Amniotic stem cell (primary cell): ENCODE measurements at regions not wholly inside any gene's neighbourhood (a gene's known extent, or its start where the extent isn't known, plus 50 kb on each side); places are given as distances from the start of the nearest gene placed in this dataset.
"Not testable (repeated sequence)": the region's sequence is repeated elsewhere in the genome, so short reads cannot be mapped to it uniquely, and the experiment has no call there.

ENCODE experiments used
- DNase-seq: peaks from one replicate; lab custom pipeline; 2025; lab: John Stamatoyannopoulos, UW

DNA sequence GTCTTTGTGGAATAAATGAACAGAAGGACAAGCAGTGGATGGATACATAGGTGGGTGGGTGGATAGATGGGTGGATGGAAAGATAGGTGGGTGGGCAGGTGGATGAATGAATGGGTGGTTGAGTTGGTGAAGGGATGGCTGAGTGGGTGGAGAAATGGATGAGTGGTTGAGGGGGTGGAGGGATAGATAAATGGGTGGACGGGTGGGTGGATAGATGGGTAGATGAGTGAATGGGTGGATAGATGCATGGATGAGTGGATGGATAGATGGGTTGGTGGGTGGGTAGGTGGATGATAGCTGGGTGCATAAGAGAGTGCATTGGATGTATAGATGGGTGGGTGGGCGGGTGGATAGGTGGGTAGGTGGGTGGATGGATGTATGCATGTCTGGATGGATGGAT, 63.5 kb downstream of the UNC93B1 start:
- DNase-seq, result not testable (repeated sequence)

DNA sequence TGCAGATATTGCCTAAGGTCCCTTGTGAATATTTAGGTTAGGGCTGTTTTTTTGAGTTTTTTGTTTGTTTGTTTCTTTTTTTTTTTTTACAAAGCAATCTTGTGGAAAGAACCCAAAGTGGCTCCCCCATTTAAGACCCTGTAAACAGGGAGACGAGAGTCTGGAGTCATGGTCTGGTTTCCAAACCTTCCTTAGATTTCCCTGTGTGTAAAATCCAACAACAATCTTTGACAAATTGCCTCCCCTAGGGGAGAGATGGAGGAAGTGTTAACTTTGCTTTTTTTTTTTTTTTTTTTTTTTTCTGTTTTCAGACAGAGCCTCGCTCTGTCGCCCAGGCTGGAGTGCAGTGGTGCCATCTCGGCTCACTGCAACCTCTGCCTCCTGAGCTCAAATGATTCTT, 64.9 kb downstream of the UNC93B1 start:
- DNase-seq, result not testable (repeated sequence)

DNA sequence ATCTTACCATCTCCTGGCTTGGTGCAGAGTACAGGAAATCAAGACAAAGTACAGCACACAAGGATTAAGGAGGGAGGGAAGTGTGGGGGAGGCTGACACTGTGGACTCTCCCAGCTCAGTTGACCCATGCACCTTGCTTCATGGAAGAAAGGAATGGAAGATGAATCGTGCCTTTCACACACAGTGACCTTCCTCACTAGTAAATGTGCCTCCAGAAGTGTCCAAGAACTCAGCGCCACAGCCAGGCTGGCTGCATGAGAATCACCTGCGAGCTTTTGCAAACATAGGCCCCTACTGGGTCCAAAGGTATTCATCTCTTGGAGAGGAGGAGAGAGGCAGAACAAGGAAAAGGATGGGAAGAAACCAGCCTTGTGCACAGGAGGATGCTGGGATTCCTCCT, 65.5 kb downstream of the UNC93B1 start:
- not testable (repeated sequence) for DNase-seq

DNA sequence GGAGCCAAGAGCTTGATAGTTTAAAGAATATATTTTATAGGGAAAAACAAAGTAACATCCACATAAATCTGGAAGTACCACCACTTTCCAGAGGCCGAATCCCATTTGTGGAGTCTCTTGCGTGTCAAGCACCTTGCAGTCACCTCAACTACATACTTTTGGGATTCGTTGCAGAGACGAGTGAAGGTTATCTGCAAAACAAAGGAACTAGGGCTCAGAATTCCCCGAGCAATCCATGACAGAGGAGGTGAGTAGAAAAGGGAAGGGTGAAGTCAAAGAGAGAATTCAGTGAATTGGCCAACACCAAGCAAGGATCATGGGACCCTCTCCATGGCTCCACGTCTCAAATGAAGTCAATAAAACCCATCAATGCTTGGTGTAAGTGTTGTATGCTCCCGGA, 80.3 kb downstream of the UNC93B1 start:
- DNase-seq, result not testable (repeated sequence)

DNA sequence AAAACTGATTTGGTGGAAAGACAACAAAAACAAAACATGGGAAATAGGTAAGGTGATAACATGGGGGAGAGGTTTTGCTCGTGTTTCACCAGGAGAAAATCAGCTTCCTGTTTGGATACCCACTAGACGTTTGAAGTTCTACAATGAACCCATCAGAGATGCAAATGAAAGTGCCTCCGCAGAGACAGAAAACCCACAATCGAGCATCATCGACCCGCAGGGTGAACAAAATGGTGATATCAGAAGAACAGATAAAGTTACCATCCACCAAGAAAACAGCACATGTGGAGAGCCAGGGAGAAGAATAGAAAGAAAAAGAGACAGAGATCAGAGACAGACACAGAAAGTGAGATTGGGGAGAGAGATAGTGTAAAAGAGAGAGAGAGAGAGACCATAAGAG, 83.4 kb downstream of the UNC93B1 start:
- not testable (repeated sequence) for DNase-seq

DNA sequence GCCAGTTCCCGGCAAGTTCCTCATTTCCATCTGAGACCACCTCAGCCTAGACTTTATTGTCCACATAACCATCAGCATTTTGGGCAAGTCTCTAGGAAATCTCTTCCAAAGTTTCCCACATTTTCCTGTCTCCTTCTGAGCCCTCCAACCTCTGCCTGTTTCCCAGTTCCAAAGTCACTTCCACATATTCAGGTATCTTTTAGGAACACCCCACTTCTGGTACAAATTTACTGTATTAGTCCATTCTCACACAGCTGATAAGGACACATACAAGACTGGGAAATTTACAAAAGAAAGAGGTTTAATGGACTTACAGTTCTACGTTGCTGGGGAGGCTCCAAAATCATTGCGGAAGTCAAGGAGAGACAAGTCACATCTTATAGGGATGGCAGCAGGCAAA, 91.7 kb downstream of the UNC93B1 start:
- not testable (repeated sequence) for DNase-seq

DNA sequence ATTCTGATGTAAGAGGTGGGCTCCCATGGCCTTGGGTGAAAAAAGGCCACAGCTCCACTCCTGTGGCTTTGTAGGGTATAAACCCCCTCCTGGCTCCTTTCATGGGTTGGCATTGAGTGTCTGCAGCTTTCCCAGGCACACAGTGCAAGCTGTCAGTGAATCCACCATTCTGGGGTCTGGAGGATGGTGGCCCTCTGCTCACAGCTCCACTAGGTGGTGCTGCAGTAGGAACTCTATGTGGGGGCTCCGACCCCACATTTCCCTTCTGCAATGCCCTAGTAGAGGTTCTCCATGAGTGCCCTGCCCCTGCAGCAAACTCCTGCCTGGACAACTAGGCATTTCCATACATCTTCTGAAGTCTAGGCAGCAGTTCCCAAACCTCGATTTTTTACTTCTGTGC, 92.7 kb downstream of the UNC93B1 start:
- not testable (repeated sequence) for DNase-seq

DNA sequence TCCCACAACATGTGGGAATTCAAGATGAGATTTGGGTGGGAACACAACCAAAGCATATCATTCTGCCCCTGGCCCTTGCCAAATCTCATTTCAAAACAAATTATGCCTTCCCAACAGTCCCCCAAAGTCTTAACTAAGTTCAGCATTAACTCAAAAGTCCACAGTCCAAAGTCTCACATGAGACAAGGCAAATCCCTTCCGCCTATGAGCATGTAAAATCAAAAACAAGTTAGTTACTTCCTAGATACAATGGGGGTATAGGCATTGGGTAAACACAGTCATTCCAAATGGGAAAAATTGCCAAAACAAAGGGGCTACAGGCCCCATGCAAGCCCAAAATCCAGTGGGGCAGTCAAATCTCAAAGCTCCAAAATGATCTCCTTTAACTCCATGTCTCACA, 93.1 kb downstream of the UNC93B1 start:
- not testable (repeated sequence) for DNase-seq

DNA sequence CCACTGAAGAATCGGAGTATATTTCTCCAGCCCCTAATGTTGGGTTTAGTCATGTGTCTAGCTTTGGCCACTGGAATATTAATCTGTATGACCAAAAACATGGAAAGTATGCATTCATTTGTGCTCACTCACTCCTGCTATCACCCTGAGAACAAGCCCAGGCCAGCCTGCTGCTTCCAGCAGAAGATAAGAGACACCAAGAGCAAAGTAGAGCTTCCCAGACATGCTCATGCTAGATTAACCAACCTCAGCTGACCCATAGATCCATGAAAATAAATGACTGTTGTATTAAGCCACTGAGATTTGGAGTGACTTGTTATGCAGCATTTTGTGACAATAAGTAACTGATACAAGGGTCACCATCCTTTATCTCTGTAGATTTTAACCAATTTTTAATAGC, 96.9 kb downstream of the UNC93B1 start:
- not testable (repeated sequence) for DNase-seq

DNA sequence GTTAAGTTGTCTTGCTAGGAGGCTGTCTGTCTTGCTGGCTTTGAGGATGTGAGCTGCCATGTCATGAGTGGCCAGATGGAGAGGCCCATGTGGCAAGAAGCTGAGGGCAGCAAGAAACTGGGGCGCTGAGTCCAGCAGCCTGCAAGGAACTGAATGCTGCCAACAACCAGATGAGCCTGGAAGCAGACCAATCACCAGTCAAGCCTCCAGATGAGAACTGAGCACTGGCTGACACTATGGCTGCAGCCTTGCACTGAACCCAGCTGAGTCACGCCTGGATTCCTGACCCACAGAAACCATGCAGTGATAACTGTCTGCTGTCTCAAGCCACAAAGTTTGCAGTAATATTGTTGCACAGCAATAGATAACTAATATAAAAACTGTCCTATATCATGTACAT, 104.4 kb downstream of the UNC93B1 start:
- not testable (repeated sequence) for DNase-seq

DNA sequence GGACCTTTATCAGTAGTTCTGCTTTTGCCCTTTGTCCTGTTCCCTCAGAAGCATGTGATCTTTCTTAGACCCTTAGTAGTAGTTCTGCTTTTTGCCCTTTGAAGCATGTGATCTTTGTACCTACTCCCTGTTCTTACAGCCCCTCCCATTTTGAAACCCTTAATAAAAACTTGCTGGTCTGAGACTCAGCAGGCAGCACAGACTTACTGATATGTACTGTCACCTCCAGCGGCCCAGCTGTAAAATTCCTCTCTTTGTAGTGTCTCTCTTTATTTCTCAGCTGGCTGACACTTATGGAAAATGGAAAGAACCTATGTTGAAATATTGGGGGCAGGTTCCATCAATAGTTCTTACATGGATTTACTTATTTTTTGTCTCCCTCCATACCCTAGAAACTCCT, 110.4 kb downstream of the UNC93B1 start:
- not testable (repeated sequence) for DNase-seq

DNA sequence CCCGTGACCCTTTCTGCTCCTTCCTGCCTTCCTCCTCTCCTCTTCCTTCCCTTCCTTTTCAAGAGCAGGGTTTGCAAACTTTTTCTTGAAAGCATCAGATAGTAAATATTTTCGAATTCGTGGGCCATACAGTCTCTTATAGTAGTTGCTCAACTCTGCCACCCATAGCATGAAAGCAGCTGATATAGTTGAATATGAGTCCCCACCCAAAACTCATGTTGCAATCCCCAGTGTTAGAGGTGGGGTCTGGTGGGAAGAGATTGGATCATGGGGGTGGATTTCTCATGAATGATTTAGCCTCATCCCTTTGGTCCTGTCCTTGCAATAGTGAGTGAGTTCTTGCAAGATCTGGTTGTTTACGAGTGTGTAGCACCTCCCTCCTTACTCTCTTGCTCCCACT, 114.3 kb downstream of the UNC93B1 start:
- DNase-seq, result not testable (repeated sequence)

DNA sequence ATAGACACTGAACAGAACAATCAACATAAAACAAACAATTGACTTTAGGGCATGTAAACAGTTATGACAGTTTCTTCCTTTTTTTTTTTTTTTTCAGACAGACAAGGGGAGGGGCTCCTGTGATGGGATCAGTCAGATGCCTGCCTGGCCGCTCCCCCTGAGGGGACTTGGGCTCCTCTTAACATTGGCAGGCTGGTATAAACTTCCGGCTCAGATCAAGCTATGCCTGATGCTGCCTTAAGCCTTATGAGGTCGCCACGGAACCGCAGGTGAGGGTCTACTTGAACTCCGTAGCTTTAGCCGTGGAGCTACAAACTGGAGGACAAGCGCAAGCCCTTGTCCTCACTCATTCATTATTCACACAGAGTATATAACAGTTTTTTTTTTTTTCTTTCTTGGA, 115.8 kb downstream of the UNC93B1 start:
- not testable (repeated sequence) for DNase-seq

DNA sequence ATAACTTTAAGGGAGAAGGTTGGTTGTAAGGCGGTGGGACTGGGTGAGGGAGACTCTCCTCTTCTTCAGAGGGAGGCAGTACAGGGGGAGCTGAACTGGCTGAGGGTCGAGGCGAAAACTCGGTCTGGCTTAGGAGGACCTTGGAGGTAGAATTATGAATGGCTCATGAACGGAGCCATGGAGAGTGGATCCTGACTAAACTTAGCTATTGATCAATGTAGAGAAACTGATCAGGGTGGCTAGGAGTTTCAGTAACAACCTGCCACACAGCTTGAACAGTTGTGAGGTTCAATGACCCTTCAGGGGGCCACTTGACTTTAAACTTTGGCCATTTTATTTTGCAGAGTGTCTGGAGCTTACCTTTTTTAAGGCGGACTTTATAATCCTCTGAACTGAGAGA, 117.2 kb downstream of the UNC93B1 start:
- DNase-seq, result not testable (repeated sequence)

DNA sequence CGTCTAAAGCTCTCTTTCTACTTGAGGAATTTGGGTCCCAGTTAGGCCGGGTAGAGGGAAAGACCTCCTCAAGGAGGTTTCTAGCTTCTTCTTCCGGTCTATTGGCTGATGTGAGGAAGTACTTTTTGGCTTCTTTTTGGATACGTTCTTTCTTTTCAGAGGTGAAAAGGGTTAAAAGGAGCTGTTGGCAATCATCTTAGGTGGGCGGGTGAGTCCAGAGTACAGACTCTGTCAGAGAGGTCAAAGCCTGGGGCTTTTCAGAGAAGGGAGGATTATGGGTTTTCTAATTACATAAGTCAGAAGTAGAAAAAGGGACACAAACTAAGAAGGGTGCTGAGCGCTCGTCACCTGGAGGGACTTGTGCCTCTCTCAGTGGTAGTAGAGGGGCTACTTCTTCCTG, 117.7 kb downstream of the UNC93B1 start:
- DNase-seq, result not testable (repeated sequence)

DNA sequence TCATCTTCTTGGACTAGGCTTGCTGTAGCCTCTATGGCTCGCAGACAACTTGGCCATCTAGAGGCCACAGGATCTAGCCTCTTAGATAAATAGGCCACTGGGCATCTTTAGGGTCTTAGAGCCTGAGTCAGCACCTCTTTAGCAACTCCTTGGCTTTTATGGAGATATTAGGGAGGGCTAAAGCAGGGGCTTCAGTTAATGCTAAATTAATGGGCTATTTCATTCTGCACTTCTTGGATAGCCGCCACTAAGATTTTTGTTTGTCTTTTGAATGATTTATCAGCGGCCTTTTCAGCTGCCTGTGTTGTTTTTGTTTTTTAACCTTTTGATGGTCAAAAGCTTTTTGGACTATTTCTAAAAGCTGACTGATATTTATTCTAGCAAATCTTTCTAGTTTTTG, 118.3 kb downstream of the UNC93B1 start:
- not testable (repeated sequence) for DNase-seq

DNA sequence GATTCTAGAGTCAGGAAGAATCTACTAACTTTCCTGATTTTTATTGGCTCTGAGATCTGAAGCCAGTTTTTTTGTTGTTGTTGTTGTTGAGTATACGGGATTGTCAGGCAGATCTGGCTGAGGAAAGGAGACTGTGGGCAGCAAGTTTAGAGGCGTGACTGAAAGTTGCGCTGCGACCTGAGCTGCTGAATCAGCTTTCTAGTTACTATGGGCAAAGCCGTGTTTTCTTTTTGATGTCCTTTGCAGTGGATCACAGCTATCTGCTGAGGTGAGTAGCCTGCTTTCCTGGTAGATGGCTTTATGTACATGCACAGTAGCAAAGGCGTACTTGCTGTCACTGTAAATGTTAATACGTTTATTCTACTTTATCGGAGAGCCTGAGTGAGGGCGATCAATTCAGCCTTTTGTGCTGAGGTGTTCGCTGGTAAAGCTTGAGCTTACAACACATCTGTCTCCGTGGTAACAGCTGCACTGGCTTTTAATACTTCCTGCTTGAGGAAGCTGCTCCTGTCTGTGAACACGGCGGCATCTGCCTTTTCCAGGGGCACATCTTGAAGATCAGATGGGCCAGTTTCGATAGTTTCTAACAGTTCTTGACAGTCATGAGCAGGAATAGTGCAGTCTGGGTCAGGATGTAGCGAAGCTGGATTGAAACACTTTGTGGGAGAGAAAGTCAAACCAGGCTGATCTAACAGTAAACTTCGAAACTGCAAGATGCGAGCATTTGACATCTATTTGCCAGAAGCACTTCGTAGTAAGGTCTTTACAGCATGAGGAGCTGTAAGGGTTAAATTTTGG, 118.9 kb downstream of the UNC93B1 start:
- DNase-seq, result not testable (repeated sequence)

DNA sequence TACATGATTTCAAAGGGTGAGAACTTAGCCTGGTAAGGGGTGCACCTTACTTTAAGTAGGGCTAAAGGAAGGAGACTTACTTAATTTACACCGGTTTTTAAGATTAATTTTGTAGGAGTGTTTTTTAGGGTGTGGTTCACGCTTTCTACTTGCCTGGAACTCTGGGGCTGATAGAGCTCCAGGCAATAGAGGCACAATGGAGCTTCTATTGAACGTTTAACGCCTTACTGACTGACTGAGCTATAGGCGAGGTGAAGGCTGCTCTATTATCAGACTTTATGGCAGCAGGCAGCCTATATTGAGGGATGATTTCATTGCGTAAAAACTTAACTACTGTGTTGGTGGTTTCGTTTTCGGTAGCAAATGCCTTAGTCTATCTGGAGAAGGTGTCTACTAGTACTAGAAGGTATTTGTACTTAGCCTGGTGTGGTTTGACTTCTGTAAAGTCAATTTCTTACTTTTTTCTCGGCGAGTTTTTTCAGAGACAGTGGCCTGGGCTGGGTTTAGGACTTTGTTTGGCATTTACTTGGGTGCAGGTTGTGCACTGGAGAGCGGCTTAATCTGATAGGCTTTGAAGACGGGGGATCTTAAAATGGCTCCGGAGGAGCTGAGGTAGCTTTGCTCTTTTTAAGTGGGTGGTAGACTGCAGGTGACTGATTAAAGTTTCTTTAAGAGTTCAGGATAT, 119.7 kb downstream of the UNC93B1 start:
- not testable (repeated sequence) for DNase-seq

DNA sequence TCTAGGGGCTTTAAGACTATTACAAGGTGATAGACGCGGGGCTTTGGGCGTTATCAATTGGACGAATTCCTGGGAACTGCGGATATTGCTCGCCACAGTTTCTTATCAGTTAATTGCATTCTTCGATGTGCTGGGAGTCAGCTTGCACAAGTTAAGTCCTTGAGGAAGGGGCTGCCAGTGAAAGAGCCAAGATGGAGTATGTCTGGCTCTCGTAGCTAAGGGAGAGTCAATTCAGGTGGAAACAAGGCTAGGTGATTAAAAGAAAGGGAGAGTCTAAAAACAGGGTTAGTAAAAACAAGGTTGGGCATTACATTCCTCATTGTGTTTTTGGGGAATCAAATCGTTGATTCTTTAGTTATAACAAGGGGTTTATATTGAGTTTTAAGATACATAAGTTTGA, 121.6 kb downstream of the UNC93B1 start:
- not testable (repeated sequence) for DNase-seq

DNA sequence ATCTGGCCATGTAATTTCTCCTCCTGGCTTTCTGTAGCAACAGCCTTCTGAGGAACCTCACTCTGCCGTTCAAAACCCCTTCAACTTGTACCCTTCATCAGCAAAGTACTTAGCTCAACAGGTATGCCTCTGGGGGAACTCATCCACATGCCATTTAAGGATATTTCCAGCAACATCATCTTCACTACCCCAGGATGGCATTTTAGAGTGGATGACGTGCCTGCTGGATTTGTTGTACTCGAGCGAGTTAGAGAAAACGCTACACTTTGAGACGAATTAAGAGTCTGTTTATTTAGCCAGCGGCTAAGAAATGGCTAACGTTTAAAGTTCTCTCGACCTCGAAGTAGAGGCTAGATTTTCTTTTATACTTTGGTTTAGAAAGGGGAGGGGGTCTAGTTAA, 122.1 kb downstream of the UNC93B1 start:
- DNase-seq, result not testable (repeated sequence)

DNA sequence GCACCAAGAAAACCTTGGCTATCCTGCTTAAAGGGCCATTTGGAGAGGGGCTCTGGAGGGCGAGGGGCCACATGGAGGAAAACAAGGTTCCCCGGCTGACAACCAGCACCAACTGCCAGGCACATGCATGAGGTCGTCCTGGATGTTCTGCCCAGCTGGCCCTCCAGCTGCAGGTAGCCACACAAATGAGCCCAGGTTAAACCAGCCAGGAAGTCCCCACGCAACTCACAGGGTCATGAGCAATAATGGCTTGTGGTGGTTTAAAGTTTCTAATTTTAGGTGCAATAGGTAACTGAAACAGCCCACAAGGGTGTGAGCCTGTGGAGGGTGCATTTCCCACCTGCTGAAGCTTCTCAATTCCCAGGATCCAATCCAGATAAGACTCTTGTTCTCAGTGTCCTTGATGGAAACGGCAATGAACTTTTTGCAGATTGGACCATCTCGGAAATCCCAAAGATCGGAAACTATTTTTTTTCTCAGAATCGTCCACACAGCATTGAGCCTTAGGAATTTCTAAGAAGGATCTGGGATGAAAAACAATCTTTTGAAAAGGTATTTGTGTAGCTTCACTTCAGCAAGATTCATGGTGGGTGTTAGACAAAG, 123.2 kb downstream of the UNC93B1 start:
- DNase-seq, result not testable (repeated sequence)

DNA sequence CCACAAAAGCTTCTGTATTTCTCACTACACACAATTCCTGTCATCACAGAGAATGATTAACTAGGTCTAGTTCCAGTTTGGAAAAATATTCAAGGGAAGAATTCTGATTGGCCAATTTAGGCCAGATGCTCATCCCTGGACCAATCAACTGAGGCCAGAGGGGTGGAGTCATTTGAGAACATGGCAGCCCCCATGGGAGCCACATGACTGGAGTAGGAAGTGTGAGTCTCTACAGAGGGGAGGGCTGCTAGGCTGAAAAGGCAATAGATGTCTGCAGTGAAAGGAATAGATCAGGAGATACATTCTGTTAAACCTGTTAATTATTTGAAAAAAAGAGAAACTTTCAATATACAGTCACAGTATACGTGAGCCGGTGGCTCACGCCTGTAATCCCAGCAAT, 125.2 kb downstream of the UNC93B1 start:
- not testable (repeated sequence) for DNase-seq

DNA sequence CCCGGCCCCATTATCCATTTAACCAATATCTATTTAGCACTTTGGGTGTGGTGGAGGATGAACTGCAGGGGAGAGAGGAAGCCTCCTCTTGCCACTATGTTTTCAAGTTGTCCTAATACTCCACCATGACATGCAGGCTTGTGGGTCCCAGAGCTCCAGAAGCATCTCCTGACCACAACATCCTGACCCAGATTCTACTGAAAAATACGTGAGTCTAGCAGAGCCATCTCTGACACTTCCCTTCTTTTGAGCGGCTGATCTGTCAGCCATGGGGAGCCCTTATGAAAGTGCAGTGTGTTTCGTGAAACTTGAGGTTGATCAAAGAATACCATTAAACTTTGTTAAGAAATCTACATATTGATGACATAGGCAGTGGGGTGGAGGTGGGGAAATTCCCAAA, 126.6 kb downstream of the UNC93B1 start:
- not testable (repeated sequence) for DNase-seq
